IMR-90 (cell line): ENCODE measurements at regions not wholly inside any gene's neighbourhood (a gene's known extent, or its start where the extent isn't known, plus 50 kb on each side); places are given as distances from the start of the nearest gene placed in this dataset.

Experiments
- ATAC-seq: fragments of 200-7000 bp; cut with Tn5 transposase; 2 replicates; pipeline ENCODE4 v1.9.1; 2020; ENCODE audit warnings: low read depth, mild to moderate bottlenecking, moderate library complexity
- BruUV-seq: library from RNA; stranded (reverse); fragments of 400-500 nt; replicated peaks from 2 replicates; lab custom pipeline; 2021; lab: Mats Ljungman, UMichigan
- CTCF ChIA-PET: fragments of 300-600 bp; formaldehyde crosslinking; extraction: SDS; loops from one replicate; lab custom pipeline; 2021; ENCODE audit warnings: antibody characterized with exemption; lab: Yijun Ruan, JAX
- POLR2A ChIA-PET: fragments of 300-600 bp; sonication (Branson Sonifier 250); formaldehyde crosslinking; loops from one replicate; lab custom pipeline; 2022; ENCODE audit warnings: antibody characterized with exemption; ENCODE audit not compliant: unreplicated experiment; lab: Charles Lee
- DNase-seq: peaks from one replicate; pipeline ENCODE4 v3.0.0; 2013
- H2AFZ ChIP-seq: replicated peaks from 2 replicates; pipeline ENCODE3; 2013; ENCODE audit warnings: low read length, mild to moderate bottlenecking; ENCODE audit not compliant: poor library complexity
- H2AK5ac ChIP-seq: 2 replicates; pipeline ENCODE4 v1.6.1; 2013; ENCODE audit warnings: low read depth, low read length, inconsistent platforms
- H2AK9ac ChIP-seq: replicated peaks from 2 replicates; pipeline ENCODE3; 2013; ENCODE audit warnings: mild to moderate bottlenecking, low read depth, low read length, moderate library complexity; ENCODE audit not compliant: poor library complexity
- H2BK120ac ChIP-seq: 2 replicates; pipeline ENCODE4 v1.6.1; 2013; ENCODE audit warnings: low read depth, low read length, inconsistent platforms
- H2BK15ac ChIP-seq: 3 replicates; pipeline ENCODE4 v1.6.1; 2013; ENCODE audit warnings: low read depth, low read length, inconsistent platforms
- H2BK20ac ChIP-seq: 2 replicates; pipeline ENCODE4 v1.6.1; 2013; ENCODE audit warnings: low read depth, mild to moderate bottlenecking, inconsistent platforms, low read length, moderate library complexity
- H2BK5ac ChIP-seq: 2 replicates; pipeline ENCODE4 v1.6.1; 2013; ENCODE audit warnings: mild to moderate bottlenecking, low read depth, low read length, inconsistent platforms; ENCODE audit not compliant: poor library complexity, severe bottlenecking
- H3K14ac ChIP-seq: replicated peaks from 2 replicates; pipeline ENCODE4 v1.6.1; 2013; ENCODE audit warnings: low read depth, low read length, inconsistent platforms
- H3K18ac ChIP-seq: 2 replicates; pipeline ENCODE4 v1.6.1; 2013; ENCODE audit warnings: low read depth, low read length, control low read depth
- H3K23ac ChIP-seq: 2 replicates; pipeline ENCODE4 v1.6.1; 2013; ENCODE audit warnings: low read depth, low read length, inconsistent platforms
- H3K27ac ChIP-seq: 2 replicates; pipeline ENCODE4 v1.5.1; 2013; ENCODE audit warnings: mild to moderate bottlenecking, control low read depth, low read length; ENCODE audit not compliant: insufficient read depth
- H3K27me3 ChIP-seq: 2 replicates; pipeline ENCODE4 v1.6.1; 2013; ENCODE audit warnings: low read length; ENCODE audit not compliant: control insufficient read depth, insufficient read depth
- H3K36me3 ChIP-seq: 2 replicates; pipeline ENCODE4 v1.6.1; 2013; ENCODE audit warnings: low read length, mixed read lengths; ENCODE audit not compliant: control insufficient read depth, insufficient read depth
- H3K4ac ChIP-seq: 2 replicates; pipeline ENCODE4 v1.6.1; 2013; ENCODE audit warnings: low read depth, low read length, inconsistent platforms
- H3K4me1 ChIP-seq: 2 replicates; pipeline ENCODE4 v1.6.1; 2013; ENCODE audit warnings: low read length, mixed read lengths; ENCODE audit not compliant: control insufficient read depth, insufficient read depth
- H3K4me2 ChIP-seq: 2 replicates; pipeline ENCODE4 v1.6.1; 2013; ENCODE audit warnings: low read depth, mild to moderate bottlenecking, control low read depth, low read length, moderate library complexity
- H3K4me3 ChIP-seq: 2 replicates; pipeline ENCODE4 v1.5.1; 2013; ENCODE audit warnings: low read depth, mild to moderate bottlenecking, control low read depth, low read length, moderate library complexity; ENCODE audit not compliant: insufficient read depth
- H3K56ac ChIP-seq: 2 replicates; pipeline ENCODE4 v1.6.1; 2013; ENCODE audit warnings: low read length, inconsistent platforms; ENCODE audit not compliant: insufficient read depth; ENCODE audit errors: extremely low read depth
- H3K79me1 ChIP-seq, 2 experiments: 2 replicates each; pipeline ENCODE4 v1.6.1; 2013; ENCODE audit warnings: low read length in 2 of 2, inconsistent platforms in 1 of 2, low read depth in 1 of 2
- H3K9ac ChIP-seq: 2 replicates; pipeline ENCODE4 v1.6.1; 2013; ENCODE audit warnings: low read depth, low read length, control low read depth
- H3K9me1 ChIP-seq: 2 replicates; pipeline ENCODE4 v1.6.1; 2013; ENCODE audit warnings: low read length, inconsistent platforms; ENCODE audit not compliant: insufficient read depth
- H3K9me3 ChIP-seq: 2 replicates; pipeline ENCODE4 v1.6.1; 2013; ENCODE audit warnings: low read length; ENCODE audit not compliant: control insufficient read depth, insufficient read depth
- H4K20me1 ChIP-seq: 2 replicates; pipeline ENCODE4 v1.6.1; 2013; ENCODE audit warnings: low read length, inconsistent platforms; ENCODE audit not compliant: insufficient read depth
- H4K5ac ChIP-seq: 2 replicates; pipeline ENCODE4 v1.6.1; 2013; ENCODE audit warnings: mild to moderate bottlenecking, low read depth, low read length, control low read depth
- H4K8ac ChIP-seq, 2 experiments: 2 replicates each; pipeline ENCODE4 v1.6.1; 2013; ENCODE audit warnings: low read depth in 2 of 2, low read length in 2 of 2, control low read depth in 1 of 2, inconsistent platforms in 1 of 2
- H4K91ac ChIP-seq: 2 replicates; pipeline ENCODE4 v1.6.1; 2013; ENCODE audit warnings: low read depth, low read length, inconsistent platforms; ENCODE audit not compliant: insufficient read depth
- CEBPB ChIP-seq: IDR thresholded peaks from 2 replicates; pipeline ENCODE4 v1.6.1; 2012; ENCODE audit warnings: low read depth, low read length, improper control_type of control experiment
- CHD1 ChIP-seq: IDR thresholded peaks from 2 replicates; pipeline ENCODE4 v1.6.1; 2012; ENCODE audit warnings: low read depth, low read length, improper control_type of control experiment
- CTCF ChIP-seq: conservative IDR thresholded peaks from 2 replicates; pipeline ENCODE4 v1.5.1; 2012; ENCODE audit warnings: mild to moderate bottlenecking, low read depth, low read length, improper control_type of control experiment
- FOS ChIP-seq: fragments of 150-350 bp; IDR thresholded peaks from 2 replicates; pipeline ENCODE4 v1.6.1; 2016; ENCODE audit warnings: low read depth, low read length
- POLR2A ChIP-seq: IDR thresholded peaks from 2 replicates; pipeline ENCODE4 v1.6.1; 2012; ENCODE audit warnings: mild to moderate bottlenecking, low read depth, low read length
- USF2 ChIP-seq: fragments of 150-350 bp; IDR thresholded peaks from 2 replicates; pipeline ENCODE4 v1.6.1; 2017; ENCODE audit warnings: mild to moderate bottlenecking, antibody characterized with exemption, low read length, low read depth
- WGBS, 2 experiments: methylation state at CpG; one replicate each; pipeline versions ENCODE4 v1.1.5 to v1.1.7; 2013; ENCODE audit warnings: missing lambda C conversion rate in 2 of 2; ENCODE audit not compliant: insufficient read length in 1 of 2; ENCODE audit errors: extremely low coverage in 2 of 2; 5-methylcytosine and 5-hydroxymethylcytosine counted together
- dilution Hi-C: fragments of 300-500 bp; cut with HindIII; formaldehyde crosslinking; loops from one replicate; pipeline ENCODE4 v1.14.3; 2018; ENCODE audit warnings: low sequenced_read_pairs; ENCODE audit not compliant: unreplicated experiment
- in situ Hi-C: fragments of 300-500 bp; cut with MboI; formaldehyde crosslinking; loops from 3 replicates; pipeline ENCODE4 v1.14.3; 2019; ENCODE audit warnings: low sequenced_read_pairs, inconsistent platforms, mixed read lengths
- intact Hi-C: fragments of 100-400 bp; cut with micrococcal nuclease; formaldehyde crosslinking; loops from 2 replicates; pipeline ENCODE4 v1.10.0; 2022

GRCh38 chr18:33821503-33821902, 243.5 kb downstream of the ASXL3 start:
- DNase-seq: peak; percentile 66
- peak overlapping the region; percentile 52; the same call in 1 of the 2 replicates for H3K27ac ChIP-seq
- no peak overlapping the region for H3K4me3 ChIP-seq
- no peak overlapping the region for H2AFZ ChIP-seq
- no peaks in the 10 kb centered on the region for H4K20me1 ChIP-seq
- dilution Hi-C loops: no loop called here
- H2BK120ac ChIP-seq: no peak overlapping the region
- POLR2A ChIA-PET: no interaction called here
- H3K56ac ChIP-seq: no peak overlapping the region
- H3K18ac ChIP-seq: no peak overlapping the region
- no peak overlapping the region for H3K4me2 ChIP-seq
- H3K14ac ChIP-seq: no peak overlapping the region
- intact Hi-C loops: no loop called here
- H2BK5ac ChIP-seq: no peak overlapping the region
- H3K36me3 ChIP-seq: no peaks in the 10 kb centered on the region
- H3K9me3 ChIP-seq: peaks cover 2% of the 10 kb centered on the region; the same call in 1 of the 2 replicates
- WGBS, 2 experiments: no CpG with 5 or more reads among the region's 1 CpG
- H2AK9ac ChIP-seq: no peak overlapping the region
- no peak overlapping the region for H3K23ac ChIP-seq
- no peak overlapping the region for H2BK15ac ChIP-seq
- ATAC-seq: peak; percentile 57; the same call in 1 of the 2 replicates
- H4K91ac ChIP-seq: no peak overlapping the region
- in situ Hi-C loops: no loop called here
- H2AK5ac ChIP-seq: no peak overlapping the region
- CTCF ChIA-PET: no interaction called here
- no peaks in the 10 kb centered on the region; the same call in 1 of the 2 replicates for H3K4me1 ChIP-seq
- no peaks in the 10 kb centered on the region for H3K79me1 ChIP-seq
- H3K9ac ChIP-seq: no peak overlapping the region
- H4K8ac ChIP-seq: no peak overlapping the region
- no TSS peak for BruUV-seq
- H3K9me1 ChIP-seq: no peaks in the 10 kb centered on the region
- H4K5ac ChIP-seq: no peak overlapping the region
- no peak for TF ChIP-seq CHD1
- no peak for TF ChIP-seq CTCF
- peak; percentile 60; the same call in 1 of the 2 replicates for TF ChIP-seq CEBPB
- no peak for TF ChIP-seq POLR2A
- TF ChIP-seq USF2: peak; percentile 38; the same call in 1 of the 2 replicates
- TF ChIP-seq FOS: no peak; the same call in 1 of the 2 replicates
- no peak overlapping the region for H2BK20ac ChIP-seq
- H3K27me3 ChIP-seq: no peaks in the 10 kb centered on the region
- H3K4ac ChIP-seq: no peak overlapping the region
